Astrocyte (in vitro differentiated cells and primary cell): ENCODE measurements at regions not wholly inside any gene's neighbourhood (a gene's known extent, or its start where the extent isn't known, plus 50 kb on each side); places are given as distances from the start of the nearest gene placed in this dataset.
A peak's percentile ranks its signal among the peaks of the same experiment; 100 is the strongest.
"Not testable (repeated sequence)": the region's sequence is repeated elsewhere in the genome, so short reads cannot be mapped to it uniquely, and the experiment has no call there.

Experiments
- DNase-seq: peaks from one replicate; pipeline ENCODE4 v3.0.0-alpha.2; 2010; ENCODE audit warnings: low read depth
- FAIRE-seq: peaks from 2 replicates; lab custom pipeline; 2011; peaks lifted over from hg19 to GRCh38; lab: Jason Lieb, UNC
- H2AFZ ChIP-seq: 2 replicates; pipeline ENCODE4 v1.6.0; 2012; ENCODE audit warnings: low read depth, low read length, inconsistent platforms
- H3K27ac ChIP-seq: 2 replicates; pipeline ENCODE4 v1.5.1; 2011; ENCODE audit warnings: low read depth, low read length, inconsistent platforms
- H3K27me3 ChIP-seq: 2 replicates; pipeline ENCODE4 v1.6.0; 2011; ENCODE audit warnings: low read length, inconsistent platforms; ENCODE audit not compliant: insufficient read depth
- H3K36me3 ChIP-seq: 2 replicates; pipeline ENCODE4 v1.5.1; 2011; ENCODE audit warnings: low read length, inconsistent platforms; ENCODE audit not compliant: insufficient read depth
- H3K4me1 ChIP-seq: 2 replicates; pipeline ENCODE4 v1.5.1; 2011; ENCODE audit warnings: low read length, inconsistent platforms; ENCODE audit not compliant: insufficient read depth
- H3K4me2 ChIP-seq: 2 replicates; pipeline ENCODE4 v1.6.0; 2012; ENCODE audit warnings: low read length, inconsistent platforms
- H3K4me3 ChIP-seq: 2 replicates; pipeline ENCODE4 v1.5.1; 2011; ENCODE audit warnings: low read depth, mild to moderate bottlenecking, low read length, inconsistent platforms; ENCODE audit not compliant: insufficient read depth
- H3K79me2 ChIP-seq: 2 replicates; pipeline ENCODE4 v1.6.0; 2012; ENCODE audit warnings: mild to moderate bottlenecking, low read length, inconsistent platforms; ENCODE audit not compliant: insufficient read depth
- H3K9ac ChIP-seq: 2 replicates; pipeline ENCODE4 v1.6.0; 2012; ENCODE audit warnings: mild to moderate bottlenecking, low read length, inconsistent platforms
- H3K9me3 ChIP-seq: 2 replicates; pipeline ENCODE4 v1.5.1; 2012; ENCODE audit warnings: low read depth, mild to moderate bottlenecking, low read length, inconsistent platforms; ENCODE audit not compliant: insufficient read depth
- H4K20me1 ChIP-seq: 2 replicates; pipeline ENCODE4 v1.6.0; 2012; ENCODE audit warnings: low read length, inconsistent platforms; ENCODE audit not compliant: insufficient read depth
- H3K27ac Mint-ChIP-seq: one replicate; pipeline ENCODE4 v1.8.0; 2021; ENCODE audit warnings: mild to moderate bottlenecking, mixed read lengths; ENCODE audit not compliant: unreplicated experiment
- H3K27me3 Mint-ChIP-seq: one replicate; pipeline ENCODE4 v1.8.0; 2021; ENCODE audit warnings: low read depth, mixed read lengths; ENCODE audit not compliant: unreplicated experiment
- H3K36me3 Mint-ChIP-seq: one replicate; pipeline ENCODE4 v1.8.0; 2021; ENCODE audit warnings: low read depth, mixed read lengths; ENCODE audit not compliant: unreplicated experiment
- H3K4me1 Mint-ChIP-seq: one replicate; pipeline ENCODE4 v1.8.0; 2021; ENCODE audit warnings: low read depth, mixed read lengths; ENCODE audit not compliant: unreplicated experiment
- H3K4me3 Mint-ChIP-seq: one replicate; pipeline ENCODE4 v1.8.0; 2021; ENCODE audit warnings: mild to moderate bottlenecking, moderate library complexity, mixed read lengths; ENCODE audit not compliant: unreplicated experiment
- H3K9me3 Mint-ChIP-seq: one replicate; pipeline ENCODE4 v1.8.0; 2021; ENCODE audit warnings: mild to moderate bottlenecking, mixed read lengths; ENCODE audit not compliant: unreplicated experiment
- EZH2 ChIP-seq: IDR thresholded peaks from 2 replicates; pipeline ENCODE4 v1.6.1; 2012; ENCODE audit warnings: mild to moderate bottlenecking, low read length, inconsistent platforms; ENCODE audit not compliant: insufficient read depth
- TF ChIP-seq, protein P1 (sequence below): IDR thresholded peaks from 2 replicates; pipeline ENCODE4 v1.5.1; 2011; ENCODE audit warnings: low read depth, mild to moderate bottlenecking, inconsistent platforms, low read length, moderate library complexity; ENCODE audit not compliant: insufficient read depth

GRCh38 chr7:101753316-101753715, 64.1 kb upstream of the CUX1 start:
- no peaks in the 10 kb centered on the region for H3K4me1 Mint-ChIP-seq
- Histone ChIP-seq H3K79me2 (no peaks in the 10 kb centered on the region), H4K20me1 (no peaks in the 10 kb centered on the region), H3K27me3 (peaks cover 18% of the 10 kb centered on the region), H3K4me2 (no peak overlapping the region), H3K9ac (no peak overlapping the region), H3K4me1 (no peaks in the 10 kb centered on the region), H3K9me3 (no peaks in the 10 kb centered on the region), H3K4me3 (no peak overlapping the region), H2AFZ (no peak overlapping the region), H3K27ac (no peak overlapping the region), H3K36me3 (no peaks in the 10 kb centered on the region)
- FAIRE-seq: no peak
- peaks cover 24% of the 10 kb centered on the region for H3K27me3 Mint-ChIP-seq
- H3K9me3 Mint-ChIP-seq: no peaks in the 10 kb centered on the region
- TF ChIP-seq EZH2: no peak
- TF ChIP-seq, protein P1, sequence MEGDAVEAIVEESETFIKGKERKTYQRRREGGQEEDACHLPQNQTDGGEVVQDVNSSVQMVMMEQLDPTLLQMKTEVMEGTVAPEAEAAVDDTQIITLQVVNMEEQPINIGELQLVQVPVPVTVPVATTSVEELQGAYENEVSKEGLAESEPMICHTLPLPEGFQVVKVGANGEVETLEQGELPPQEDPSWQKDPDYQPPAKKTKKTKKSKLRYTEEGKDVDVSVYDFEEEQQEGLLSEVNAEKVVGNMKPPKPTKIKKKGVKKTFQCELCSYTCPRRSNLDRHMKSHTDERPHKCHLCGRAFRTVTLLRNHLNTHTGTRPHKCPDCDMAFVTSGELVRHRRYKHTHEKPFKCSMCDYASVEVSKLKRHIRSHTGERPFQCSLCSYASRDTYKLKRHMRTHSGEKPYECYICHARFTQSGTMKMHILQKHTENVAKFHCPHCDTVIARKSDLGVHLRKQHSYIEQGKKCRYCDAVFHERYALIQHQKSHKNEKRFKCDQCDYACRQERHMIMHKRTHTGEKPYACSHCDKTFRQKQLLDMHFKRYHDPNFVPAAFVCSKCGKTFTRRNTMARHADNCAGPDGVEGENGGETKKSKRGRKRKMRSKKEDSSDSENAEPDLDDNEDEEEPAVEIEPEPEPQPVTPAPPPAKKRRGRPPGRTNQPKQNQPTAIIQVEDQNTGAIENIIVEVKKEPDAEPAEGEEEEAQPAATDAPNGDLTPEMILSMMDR: no peak
- no peak for DNase-seq
- H3K36me3 Mint-ChIP-seq: no peaks in the 10 kb centered on the region
- no peak overlapping the region for H3K4me3 Mint-ChIP-seq
- H3K27ac Mint-ChIP-seq: no peak overlapping the region

GRCh38 chr7:101754424-101755159, 62.8 kb upstream of the CUX1 start:
- TF ChIP-seq, protein P1: no peak
- Histone ChIP-seq H3K9ac (peak overlapping the region; percentile 75), H3K79me2 (no peaks in the 10 kb centered on the region), H3K9me3 (no peaks in the 10 kb centered on the region), H3K27me3 (peaks cover 12% of the 10 kb centered on the region), H3K27ac (no peak overlapping the region), H3K4me1 (no peaks in the 10 kb centered on the region), H2AFZ (peak overlapping the region; percentile 89), H3K4me3 (peak overlapping the region; percentile 78), H4K20me1 (no peaks in the 10 kb centered on the region), H3K4me2 (peak overlapping the region; percentile 94), H3K36me3 (no peaks in the 10 kb centered on the region)
- peak; percentile 47 for FAIRE-seq
- no peaks in the 10 kb centered on the region for H3K9me3 Mint-ChIP-seq
- no peak overlapping the region for H3K27ac Mint-ChIP-seq
- DNase-seq: peak; percentile 50
- H3K36me3 Mint-ChIP-seq: no peaks in the 10 kb centered on the region
- no peaks in the 10 kb centered on the region for H3K4me1 Mint-ChIP-seq
- H3K27me3 Mint-ChIP-seq: peaks cover 23% of the 10 kb centered on the region
- no peak overlapping the region for H3K4me3 Mint-ChIP-seq

- Histone ChIP-seq H3K4me1 (no peaks in the 10 kb centered on the region), H3K27me3 (peaks cover 12% of the 10 kb centered on the region), H3K9ac (no peak overlapping the region), H3K9me3 (no peaks in the 10 kb centered on the region), H2AFZ (no peak overlapping the region), H3K4me3 (no peak overlapping the region), H3K4me2 (no peak overlapping the region), H3K27ac (no peak overlapping the region), H3K36me3 (no peaks in the 10 kb centered on the region), H4K20me1 (no peaks in the 10 kb centered on the region), H3K79me2 (no peaks in the 10 kb centered on the region)
- DNase-seq: no peak
- Mint-ChIP-seq H3K9me3 (no peaks in the 10 kb centered on the region), H3K27ac (no peak overlapping the region), H3K27me3 (peaks cover 19% of the 10 kb centered on the region), H3K4me1 (no peaks in the 10 kb centered on the region), H3K4me3 (no peak overlapping the region), H3K36me3 (no peaks in the 10 kb centered on the region)
- no peak for TF ChIP-seq EZH2
- TF ChIP-seq, protein P1: no peak
- FAIRE-seq: no peak
Measured at GRCh38 chr7:101757879-101758278, 59.5 kb upstream of the CUX1 start.

DNA sequence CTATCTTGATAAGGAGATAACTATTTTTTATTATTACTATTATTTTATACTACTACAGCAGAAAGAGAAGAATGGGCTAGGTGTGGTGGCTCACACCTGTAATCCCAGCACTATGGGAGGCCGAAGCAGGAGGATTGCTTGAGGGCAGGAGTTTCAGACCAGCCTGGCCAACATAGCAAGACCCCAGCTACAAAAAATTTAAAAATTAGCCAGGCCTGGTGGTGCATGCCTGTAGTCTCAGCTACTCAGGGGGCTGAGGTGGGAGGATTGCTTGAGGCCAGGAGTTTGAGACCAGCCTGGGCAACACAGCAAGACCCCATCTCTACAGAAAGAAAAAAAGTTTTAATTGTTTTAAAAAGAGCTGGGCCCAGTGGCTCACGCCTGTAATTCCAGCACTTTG, 58.9 kb upstream of the CUX1 start:
- not testable (repeated sequence) for H3K4me2 ChIP-seq, H3K36me3 Mint-ChIP-seq, H2AFZ ChIP-seq, DNase-seq, FAIRE-seq, H3K4me3 ChIP-seq, H3K9ac ChIP-seq, H3K4me3 Mint-ChIP-seq, H3K79me2 ChIP-seq, H3K9me3 Mint-ChIP-seq, H3K4me1 ChIP-seq, H4K20me1 ChIP-seq, H3K9me3 ChIP-seq, H3K27ac Mint-ChIP-seq, H3K4me1 Mint-ChIP-seq, H3K27ac ChIP-seq, H3K36me3 ChIP-seq
- peaks cover 12% of the 10 kb centered on the region for H3K27me3 ChIP-seq
- H3K27me3 Mint-ChIP-seq: peaks cover 17% of the 10 kb centered on the region
